Osteoblast (primary cell): ENCODE measurements at regions not wholly inside any gene's neighbourhood (a gene's known extent, or its start where the extent isn't known, plus 50 kb on each side); places are given as distances from the start of the nearest gene placed in this dataset.
A peak's percentile ranks its signal among the peaks of the same experiment; 100 is the strongest.

Experiments used
- DNase-seq: peaks from one replicate; pipeline ENCODE4 v3.0.0; 2011; ENCODE audit warnings: low spot score, mixed read lengths; ENCODE audit not compliant: insufficient read length; ENCODE audit errors: missing footprints
- H2AFZ ChIP-seq: 2 replicates; pipeline ENCODE4 v1.6.0; 2011; ENCODE audit warnings: mild to moderate bottlenecking, low read length
- H3K27ac ChIP-seq: 2 replicates; pipeline ENCODE4 v1.5.1; 2011; ENCODE audit warnings: mild to moderate bottlenecking, low read depth, low read length, moderate library complexity
- H3K27me3 ChIP-seq: 2 replicates; pipeline ENCODE4 v1.6.0; 2012; ENCODE audit warnings: mild to moderate bottlenecking, control low read depth, inconsistent platforms, low read length, moderate library complexity; ENCODE audit not compliant: insufficient read depth
- H3K36me3 ChIP-seq: 2 replicates; pipeline ENCODE4 v1.5.1; 2011; ENCODE audit warnings: mild to moderate bottlenecking, low read length, control low read depth, moderate library complexity; ENCODE audit not compliant: insufficient read depth
- H3K4me1 ChIP-seq: 2 replicates; pipeline ENCODE4 v1.5.1; 2011; ENCODE audit warnings: mild to moderate bottlenecking, low read length, control low read depth, moderate library complexity; ENCODE audit not compliant: insufficient read depth
- H3K4me2 ChIP-seq: 2 replicates; pipeline ENCODE4 v1.6.0; 2011; ENCODE audit warnings: mild to moderate bottlenecking, low read length; ENCODE audit not compliant: insufficient read depth
- H3K4me3 ChIP-seq: fragments of 200-600 bp; sonication (generic); 3 replicates; pipeline ENCODE4 v1.5.1; 2012; ENCODE audit warnings: mild to moderate bottlenecking, low read length, inconsistent platforms; ENCODE audit not compliant: insufficient read depth
- H3K79me2 ChIP-seq: 2 replicates; pipeline ENCODE4 v1.6.0; 2012; ENCODE audit warnings: mild to moderate bottlenecking, low read length, control low read depth, inconsistent platforms; ENCODE audit not compliant: insufficient read depth
- H3K9me3 ChIP-seq: 2 replicates; pipeline ENCODE4 v1.5.1; 2011; ENCODE audit warnings: low read depth, low read length, control low read depth
- H4K20me1 ChIP-seq: 2 replicates; pipeline ENCODE4 v1.6.0; 2012; ENCODE audit warnings: mild to moderate bottlenecking, low read length, control low read depth; ENCODE audit not compliant: insufficient read depth
- CTCF ChIP-seq: IDR thresholded peaks from 2 replicates; pipeline ENCODE4 v1.5.1; 2011; ENCODE audit warnings: mild to moderate bottlenecking, low read depth, low read length, moderate library complexity; ENCODE audit errors: extremely low read depth

GRCh38 chr17:13352747-13353415 lies 248.8 kb downstream of the HS3ST3A1 start:
- Histone ChIP-seq H3K4me3 (no peak overlapping the region), H4K20me1 (no peaks in the 10 kb centered on the region), H3K4me2 (no peak overlapping the region), H2AFZ (no peak overlapping the region), H3K27ac (no peak overlapping the region), H3K27me3 (no peaks in the 10 kb centered on the region), H3K4me1 (peaks cover 20% of the 10 kb centered on the region), H3K9me3 (no peaks in the 10 kb centered on the region), H3K36me3 (no peaks in the 10 kb centered on the region), H3K79me2 (no peaks in the 10 kb centered on the region)
- DNase-seq: no peak
- no peak for TF ChIP-seq CTCF

- Histone ChIP-seq H3K27ac (peak overlapping the region; percentile 50), H3K9me3 (no peaks in the 10 kb centered on the region), H3K36me3 (no peaks in the 10 kb centered on the region), H2AFZ (peak overlapping the region; percentile 64), H4K20me1 (no peaks in the 10 kb centered on the region), H3K27me3 (no peaks in the 10 kb centered on the region), H3K79me2 (no peaks in the 10 kb centered on the region), H3K4me3 (no peak overlapping the region), H3K4me2 (peak overlapping the region; percentile 30), H3K4me1 (peaks cover 34% of the 10 kb centered on the region)
- TF ChIP-seq CTCF: no peak
- DNase-seq: peak; percentile 69
Measured at GRCh38 chr17:13351046-13351445, 250.7 kb downstream of the HS3ST3A1 start.

GRCh38 chr17:13350466-13350865 lies 251.3 kb downstream of the HS3ST3A1 start:
- H3K79me2 ChIP-seq: no peaks in the 10 kb centered on the region
- no peaks in the 10 kb centered on the region for H3K9me3 ChIP-seq
- no peak for DNase-seq
- H2AFZ ChIP-seq: no peak overlapping the region
- peaks cover 40% of the 10 kb centered on the region for H3K4me1 ChIP-seq
- H3K27me3 ChIP-seq: no peaks in the 10 kb centered on the region
- no peak overlapping the region for H3K4me3 ChIP-seq
- H3K4me2 ChIP-seq: no peak overlapping the region
- H4K20me1 ChIP-seq: no peaks in the 10 kb centered on the region
- peak overlapping the region; percentile 50 for H3K27ac ChIP-seq
- H3K36me3 ChIP-seq: no peaks in the 10 kb centered on the region
- TF ChIP-seq CTCF: no peak

GRCh38 chr17:13346996-13347762 lies 254.6 kb downstream of the HS3ST3A1 start:
- Histone ChIP-seq H2AFZ (no peak overlapping the region), H3K4me3 (no peak overlapping the region)
- no peak for DNase-seq

More at GRCh38 chr17:13346996-13347762, 254.6 kb downstream of the HS3ST3A1 start:
- Histone ChIP-seq H3K27ac (peak overlapping the region; percentile 100), H3K36me3 (no peaks in the 10 kb centered on the region), H3K4me1 (peaks cover 37% of the 10 kb centered on the region), H3K9me3 (no peaks in the 10 kb centered on the region), H3K4me2 (peak overlapping the region; percentile 59), H3K27me3 (no peaks in the 10 kb centered on the region), H3K79me2 (no peaks in the 10 kb centered on the region), H4K20me1 (no peaks in the 10 kb centered on the region)
- no peak for TF ChIP-seq CTCF
